ENCODE measurements at regions not wholly inside any gene's neighbourhood (a gene's known extent, or its start where the extent isn't known, plus 50 kb on each side); places are given as distances from the start of the nearest gene placed in this dataset.

- Histone ChIP-seq H3K79me2 (ENCODE audit: control insufficient read depth, insufficient read depth, low read length) (no peaks in the 10 kb centered on the region), H3K27ac (ENCODE audit: extremely low read depth, low read depth, low read length) (no peak overlapping the region), H3K36me3 (ENCODE audit: control insufficient read depth, insufficient read depth, low read length) (no peaks in the 10 kb centered on the region), H3K9me3 (replicated peaks; ENCODE audit: control insufficient read depth, insufficient read depth, low read depth, low read length) (no peaks in the 10 kb centered on the region), H4K20me1 (replicated peaks; ENCODE audit: control insufficient read depth, insufficient read depth, low read length) (no peaks in the 10 kb centered on the region), H3K9ac (ENCODE audit: insufficient read depth in 1 of 2, low read depth in 2 of 2, low read length in 2 of 2) (no peak overlapping the region), H3K9me1 (ENCODE audit: control insufficient read depth, insufficient read depth, low read length) (no peaks in the 10 kb centered on the region), H3K4me1 (replicated peaks in 1 of 2; ENCODE audit: control insufficient read depth in 2 of 2, insufficient read depth in 2 of 2, low read length in 2 of 2) (no peaks in the 10 kb centered on the region), H3K4me2 (ENCODE audit: insufficient read depth, low read length) (no peak overlapping the region), H2AFZ (ENCODE audit: low read depth, low read length) (no peak overlapping the region), H3K4me3 (no peak overlapping the region), H3K27me3 (ENCODE audit: control insufficient read depth in 2 of 2, insufficient read depth in 2 of 2, low read length in 2 of 2) (no peaks in the 10 kb centered on the region)
- ChIA-PET CTCF (ENCODE audit: low intra/inter-chr PET ratio) (no interaction called here), POLR2A (no interaction called here)
- ATAC-seq = no peak
- WGBS (ENCODE audit: insufficient coverage, low coverage, missing lambda C conversion rate) = 6% methylated on average over 2 of the region's 2 CpGs
- intact Hi-C loops (cut with micrococcal nuclease) (no loop called here), in situ Hi-C loops (cut with MboI) (no loop called here)
- no peak for DNase-seq (ENCODE audit: extremely low read depth in 1 of 4, low spot score in 3 of 4)
- BruUV-seq (replicated peaks) = no TSS peak
- TF ChIP-seq ZNF311 (CRISPR knock-in tag; IDR thresholded peaks at IDR 0.05) (no peak), PYGO2 (tag; IDR thresholded peaks at IDR 0.05) (no peak), TAL1 (IDR thresholded peaks at IDR 0.05) (no peak), ZBTB12 (CRISPR knock-in tag; IDR thresholded peaks at IDR 0.05) (no peak), ZNF445 (CRISPR knock-in tag; IDR thresholded peaks at IDR 0.05; ENCODE audit: low read depth) (no peak), TCF7 (IDR thresholded peaks at IDR 0.05; ENCODE audit: borderline replicate concordance) (no peak)
- no peak for FAIRE-seq
These were observed 328.8 kb upstream of the NWD2 start for GRCh38 chr4:36915717-36916116.

GRCh38 chr4:36917413-36917812 is 327.1 kb upstream of the NWD2 start:
- Histone ChIP-seq H3K79me2 (ENCODE audit: control insufficient read depth, insufficient read depth, low read length) (no peaks in the 10 kb centered on the region), H3K4me1 (replicated peaks in 1 of 2; ENCODE audit: control insufficient read depth in 2 of 2, insufficient read depth in 2 of 2, low read length in 2 of 2) (no peaks in the 10 kb centered on the region), H3K9me3 (replicated peaks; ENCODE audit: control insufficient read depth, insufficient read depth, low read depth, low read length) (no peaks in the 10 kb centered on the region), H3K27ac (ENCODE audit: extremely low read depth, low read depth, low read length) (no peak overlapping the region), H3K27me3 (ENCODE audit: control insufficient read depth in 2 of 2, insufficient read depth in 2 of 2, low read length in 2 of 2) (no peaks in the 10 kb centered on the region), H3K4me3 (no peak overlapping the region), H3K9ac (ENCODE audit: insufficient read depth in 1 of 2, low read depth in 2 of 2, low read length in 2 of 2) (no peak overlapping the region), H3K36me3 (ENCODE audit: control insufficient read depth, insufficient read depth, low read length) (no peaks in the 10 kb centered on the region), H4K20me1 (replicated peaks; ENCODE audit: control insufficient read depth, insufficient read depth, low read length) (no peaks in the 10 kb centered on the region), H3K9me1 (ENCODE audit: control insufficient read depth, insufficient read depth, low read length) (no peaks in the 10 kb centered on the region), H3K4me2 (ENCODE audit: insufficient read depth, low read length) (no peak overlapping the region), H2AFZ (ENCODE audit: low read depth, low read length) (no peak overlapping the region)
- in situ Hi-C loops (cut with MboI) = no loop called here
- intact Hi-C loops (cut with micrococcal nuclease) = no loop called here
- ATAC-seq = no peak
- POLR2A ChIA-PET = no interaction called here
- DNase-seq (ENCODE audit: extremely low read depth in 1 of 4, low spot score in 3 of 4) = no peak
- CTCF ChIA-PET (ENCODE audit: low intra/inter-chr PET ratio) = no interaction called here
- 1% methylated on average over 6 of the region's 6 CpGs for WGBS (ENCODE audit: insufficient coverage, low coverage, missing lambda C conversion rate)
- no peak for FAIRE-seq
- no TSS peak for BruUV-seq (replicated peaks)
- TF ChIP-seq ZBTB11 (CRISPR knock-in tag; IDR thresholded peaks at IDR 0.05) (no peak), TFAP4 (CRISPR knock-in tag; IDR thresholded peaks at IDR 0.05; ENCODE audit: borderline replicate concordance) (no peak), ZNF644 (tag; IDR thresholded peaks at IDR 0.05; ENCODE audit: low read depth) (no peak), E2F4 (CRISPR knock-in tag; IDR thresholded peaks at IDR 0.05; ENCODE audit: low read depth) (no peak)
